ENCODE measurements at regions not wholly inside any gene's neighbourhood (a gene's known extent, or its start where the extent isn't known, plus 50 kb on each side); places are given as distances from the start of the nearest gene placed in this dataset.

- no peak for TF ChIP-seq EZH2 (IDR thresholded peaks at IDR 0.05; ENCODE audit: borderline replicate concordance)
- no peak for TF ChIP-seq CTCF (IDR thresholded peaks at IDR 0.05; ENCODE audit: poor library complexity)
- no peak for TF ChIP-seq EZH2phosphoT487 (IDR thresholded peaks at IDR 0.05; ENCODE audit: low read depth, severe bottlenecking, unreplicated experiment)
Observed at GRCh38 chr7:97418312-97418711, 300.8 kb downstream of the SDHAF3 start.

Data from hepatocyte (in vitro differentiated cells).